GM12878 (cell line): ENCODE measurements at regions not wholly inside any gene's neighbourhood (a gene's known extent, or its start where the extent isn't known, plus 50 kb on each side); places are given as distances from the start of the nearest gene placed in this dataset.

Experiments
- CHD2 ChIP-seq: IDR thresholded peaks from 2 replicates; pipeline ENCODE4 v1.6.1; 2011; ENCODE audit warnings: low read depth, low read length, improper control_type of control experiment, borderline replicate concordance
- CUX1 ChIP-seq: IDR thresholded peaks from 2 replicates; pipeline ENCODE4 v1.6.1; 2012; ENCODE audit warnings: improper control_type of control experiment, low read depth, low read length; ENCODE audit not compliant: insufficient replicate concordance
- E2F4 ChIP-seq: IDR thresholded peaks from 2 replicates; pipeline ENCODE4 v1.6.1; 2012; ENCODE audit warnings: low read depth, low read length, improper control_type of control experiment
- EGR1 ChIP-seq, 2 experiments: IDR thresholded peaks; 1 replicate in 1 of 2; 2 replicates in 1 of 2; pipeline ENCODE4 v1.6.1; 2011 to 2012; ENCODE audit warnings: low read depth in 2 of 2, low read length in 2 of 2, borderline replicate concordance in 1 of 2, mild to moderate bottlenecking in 1 of 2, moderate library complexity in 1 of 2
- GATAD2B ChIP-seq: fragments of 450-650 bp; conservative IDR thresholded peaks from 2 replicates; pipeline ENCODE4 v1.6.1; 2017; ENCODE audit warnings: low read depth, mild to moderate bottlenecking, moderate library complexity
- KLF5 ChIP-seq: fragments of 450-650 bp; IDR thresholded peaks from 2 replicates; pipeline ENCODE4 v1.6.1; 2014; ENCODE audit warnings: mild to moderate bottlenecking; ENCODE audit not compliant: partially characterized antibody
- MXI1 ChIP-seq: fragments of 150-350 bp; IDR thresholded peaks from 2 replicates; pipeline ENCODE4 v1.6.1; 2011; ENCODE audit warnings: low read depth, mild to moderate bottlenecking, inconsistent platforms, low read length, improper control_type of control experiment
- NFYA ChIP-seq: IDR thresholded peaks from 2 replicates; pipeline ENCODE4 v1.6.1; 2011; ENCODE audit warnings: low read depth, mild to moderate bottlenecking, low read length, improper control_type of control experiment, borderline replicate concordance
- RELB ChIP-seq: fragments of 450-650 bp; IDR thresholded peaks from 2 replicates; pipeline ENCODE4 v1.6.1; 2017; ENCODE audit warnings: low read depth, mild to moderate bottlenecking, moderate library complexity
- REST ChIP-seq: IDR thresholded peaks from 2 replicates; pipeline ENCODE4 v1.6.1; 2012; ENCODE audit warnings: mild to moderate bottlenecking, low read depth, low read length
- SP1 ChIP-seq: IDR thresholded peaks from one replicate; pipeline ENCODE4 v1.6.1; 2011; ENCODE audit warnings: low read depth, low read length
- ZBTB40 ChIP-seq: fragments of 450-650 bp; IDR thresholded peaks from 2 replicates; pipeline ENCODE4 v1.6.1; 2016; ENCODE audit warnings: mild to moderate bottlenecking, moderate library complexity, borderline replicate concordance

GRCh38 chr1:234730770-234731568 lies 121.0 kb upstream of the IRF2BP2 start (continued):
- TF ChIP-seq ZBTB40: no peak
- TF ChIP-seq GATAD2B: peak; percentile 11; the same call in 1 of the 2 replicates
- no peak for TF ChIP-seq REST
- TF ChIP-seq MXI1: no peak; the same call in 1 of the 2 replicates
- peak; percentile 12; the same call in 1 of the 2 replicates for TF ChIP-seq CHD2
- TF ChIP-seq KLF5: no peak
- no peak for TF ChIP-seq E2F4
- TF ChIP-seq SP1: peak; percentile 33
- TF ChIP-seq NFYA: no peak
- peak; percentile 76 for TF ChIP-seq RELB
- TF ChIP-seq EGR1 (IDR thresholded peaks at IDR 0.05; ENCODE audit: borderline replicate concordance in 1 of 2, low read depth in 2 of 2, low read length in 2 of 2): no peak
- no peak for TF ChIP-seq CUX1
